Upper lobe of left lung (tissue), 6 donors: ENCODE measurements at regions not wholly inside any gene's neighbourhood (a gene's known extent, or its start where the extent isn't known, plus 50 kb on each side); places are given as distances from the start of the nearest gene placed in this dataset.

ENCODE experiments used
- ATAC-seq, 2 donors: fragments of 200-7000 bp; cut with Tn5 transposase; one replicate each; pipeline ENCODE4 v1.9.1; 2022; ENCODE audit warnings: mild to moderate bottlenecking in 2 of 2, moderate library complexity in 2 of 2; ENCODE audit not compliant: low FRiP score in 2 of 2
- DNase-seq, 2 donors: peaks; one replicate each; pipeline ENCODE4 v3.0.0-alpha.2; 2019 to 2020
- H3K27ac ChIP-seq, 4 donors: fragments of 200-600 bp; sonication (generic); one replicate each; pipeline ENCODE4 v1.5.1; 2016 to 2019
- H3K27me3 ChIP-seq, 4 donors: fragments of 200-600 bp; sonication (generic); one replicate each; pipeline ENCODE4 v1.5.1; 2017 to 2019
- H3K36me3 ChIP-seq, 4 donors: fragments of 200-600 bp; sonication (generic); one replicate each; pipeline ENCODE4 v1.5.1; 2016 to 2019
- H3K4me1 ChIP-seq, 4 donors: fragments of 200-600 bp; sonication (generic); one replicate each; pipeline ENCODE4 v1.5.1; 2018 to 2019
- H3K4me3 ChIP-seq, 4 donors: fragments of 200-600 bp; sonication (generic); one replicate each; pipeline ENCODE4 v1.5.1; 2017 to 2019; ENCODE audit warnings: mild to moderate bottlenecking in 2 of 4, moderate library complexity in 1 of 4
- H3K9me3 ChIP-seq, 4 donors: fragments of 200-600 bp; sonication (generic); one replicate each; pipeline ENCODE4 v1.5.1; 2018 to 2019
- CTCF ChIP-seq, 6 experiments: fragments of 450-650 bp in 4 of 6; fragments of 200-600 bp in 2 of 6; sonication (generic) in 2 of 6; IDR thresholded peaks; one replicate each; pipeline ENCODE4 v1.5.1; 2016 to 2019; ENCODE audit warnings: antibody characterized with exemption in 6 of 6
- EP300 ChIP-seq, 4 donors: sonication (generic); formaldehyde crosslinking; IDR thresholded peaks; one replicate each; pipeline ENCODE4 v1.5.1; 2017; ENCODE audit warnings: antibody characterized with exemption in 4 of 4, control low read depth in 2 of 4
- POLR2A ChIP-seq, 4 donors: fragments of 450-650 bp; IDR thresholded peaks; one replicate each; pipeline ENCODE4 v1.5.1; 2016 to 2017; ENCODE audit warnings: antibody characterized with exemption in 4 of 4, mild to moderate bottlenecking in 2 of 4
- POLR2AphosphoS5 ChIP-seq, 2 donors: sonication (generic); formaldehyde crosslinking; IDR thresholded peaks; one replicate each; pipeline ENCODE4 v1.5.1; 2017; ENCODE audit warnings: antibody characterized with exemption in 2 of 2
- WGBS, 2 donors: methylation state at CpG; one replicate each; pipeline ENCODE4 v1.1.5; 2017 to 2018; 5-methylcytosine and 5-hydroxymethylcytosine counted together
- donor health status: DM: no; HTN: no; CAD: no; lungs with moderate emphysema.
- donor health status: DM: no; HTN: yes; CAD: no; lungs with severe emphysema.

- no peak for ATAC-seq
These were observed 117.5 kb downstream of the CCNA1 start for GRCh38 chr13:36549755-36550154.

GRCh38 chr13:36550177-36550576, 117.9 kb downstream of the CCNA1 start:
- DNase-seq (no peak), ATAC-seq (no peak)
- no peak for TF ChIP-seq EP300 (IDR thresholded peaks at IDR 0.05)
- Histone ChIP-seq H3K9me3 (no peaks in the 10 kb centered on the region), H3K36me3 (no peaks in the 10 kb centered on the region), H3K4me1 (no peaks in the 10 kb centered on the region), H3K27ac (no peak overlapping the region), H3K4me3 (no peak overlapping the region), H3K27me3 (no peaks in the 10 kb centered on the region)
- WGBS, 2 donors = 47 to 49% methylated on average over 2 of the region's 2 CpGs

More at GRCh38 chr13:36549755-36550154, 117.5 kb downstream of the CCNA1 start:
- TF ChIP-seq CTCF (IDR thresholded peaks at IDR 0.05) (no peak), EP300 (IDR thresholded peaks at IDR 0.05) (no peak), POLR2AphosphoS5 (IDR thresholded peaks at IDR 0.05) (no peak), POLR2A (IDR thresholded peaks at IDR 0.05) (no peak)
- WGBS, 2 donors = 71 to 74% methylated on average over 7 of the region's 7 CpGs
- H3K27ac ChIP-seq = no peak overlapping the region
- H3K36me3 ChIP-seq = no peaks in the 10 kb centered on the region
- DNase-seq = no peak
- H3K4me1 ChIP-seq = no peaks in the 10 kb centered on the region
- no peak overlapping the region for H3K4me3 ChIP-seq
- no peaks in the 10 kb centered on the region for H3K27me3 ChIP-seq
- H3K9me3 ChIP-seq = no peaks in the 10 kb centered on the region

- 88 to 89% methylated on average over 3 of the region's 3 CpGs for WGBS, 2 donors
- no peak overlapping the region for H3K4me3 ChIP-seq
- TF ChIP-seq CTCF (IDR thresholded peaks at IDR 0.05) (no peak), POLR2AphosphoS5 (IDR thresholded peaks at IDR 0.05) (no peak), EP300 (IDR thresholded peaks at IDR 0.05) (no peak), POLR2A (IDR thresholded peaks at IDR 0.05) (no peak)
- H3K9me3 ChIP-seq = no peaks in the 10 kb centered on the region
- ATAC-seq = no peak
- H3K36me3 ChIP-seq = no peaks in the 10 kb centered on the region
- no peak for DNase-seq
- H3K27ac ChIP-seq = no peak overlapping the region
- no peaks in the 10 kb centered on the region for H3K4me1 ChIP-seq
- H3K27me3 ChIP-seq = no peaks in the 10 kb centered on the region
These were observed 119.2 kb downstream of the CCNA1 start for GRCh38 chr13:36551445-36551844.

- no peaks in the 10 kb centered on the region for H3K9me3 ChIP-seq
- no peak overlapping the region for H3K4me3 ChIP-seq
- DNase-seq = no peak
- TF ChIP-seq EP300 (IDR thresholded peaks at IDR 0.05) (no peak), POLR2A (IDR thresholded peaks at IDR 0.05) (no peak), CTCF (IDR thresholded peaks at IDR 0.05) (no peak), POLR2AphosphoS5 (IDR thresholded peaks at IDR 0.05) (no peak)
- H3K36me3 ChIP-seq = no peaks in the 10 kb centered on the region
- H3K27ac ChIP-seq = no peak overlapping the region
- WGBS, 2 donors = 76 to 95% methylated on average over 1 of the region's 1 CpG
- H3K4me1 ChIP-seq = no peaks in the 10 kb centered on the region
- no peaks in the 10 kb centered on the region for H3K27me3 ChIP-seq
- no peak for ATAC-seq
These were observed 120.0 kb downstream of the CCNA1 start for GRCh38 chr13:36552334-36552733.

GRCh38 chr13:36553491-36553890, 120.3 kb upstream of the SERTM1 start:
- no peak for TF ChIP-seq POLR2A (IDR thresholded peaks at IDR 0.05)
- TF ChIP-seq POLR2AphosphoS5 (IDR thresholded peaks at IDR 0.05) = no peak
- 70 to 83% methylated on average over 1 of the region's 1 CpG for WGBS, 2 donors
- Histone ChIP-seq H3K4me3 (no peak overlapping the region), H3K27ac (no peak overlapping the region), H3K9me3 (no peaks in the 10 kb centered on the region), H3K4me1 (no peaks in the 10 kb centered on the region), H3K27me3 (no peaks in the 10 kb centered on the region), H3K36me3 (no peaks in the 10 kb centered on the region)
- no peak for DNase-seq
- no peak for ATAC-seq

- no peak overlapping the region for H3K27ac ChIP-seq
- no peaks in the 10 kb centered on the region for H3K4me1 ChIP-seq
- no peaks in the 10 kb centered on the region for H3K36me3 ChIP-seq
- TF ChIP-seq CTCF (IDR thresholded peaks at IDR 0.05) = no peak
- no peak for TF ChIP-seq EP300 (IDR thresholded peaks at IDR 0.05)
- TF ChIP-seq POLR2A (IDR thresholded peaks at IDR 0.05) = no peak
- TF ChIP-seq POLR2AphosphoS5 (IDR thresholded peaks at IDR 0.05) = no peak
- no peak for DNase-seq
- H3K9me3 ChIP-seq = no peaks in the 10 kb centered on the region
- H3K4me3 ChIP-seq = no peak overlapping the region
- no peak for ATAC-seq
- no peaks in the 10 kb centered on the region for H3K27me3 ChIP-seq
- 77 to 83% methylated on average over 5 of the region's 5 CpGs for WGBS, 2 donors
These were observed 118.5 kb upstream of the SERTM1 start for GRCh38 chr13:36555151-36555986.
